Activated CD8-positive, alpha-beta memory T cell treated with anti-CD3 and anti-CD28 coated beads for 4 hours (primary cell): ENCODE measurements at regions not wholly inside any gene's neighbourhood (a gene's known extent, or its start where the extent isn't known, plus 50 kb on each side); places are given as distances from the start of the nearest gene placed in this dataset.
A peak's percentile ranks its signal among the peaks of the same experiment; 100 is the strongest.
"Not testable (repeated sequence)": the region's sequence is repeated elsewhere in the genome, so short reads cannot be mapped to it uniquely, and the experiment has no call there.

Source experiments
- DNase-seq, 2 donors: peaks; one replicate each; pipeline ENCODE4 v3.0.0-alpha.2; 2020; ENCODE audit warnings: low read depth in 2 of 2

GRCh38 chrX:124717537-124717936, 371.2 kb downstream of the SH2D1A start:
- DNase-seq = no peak

GRCh38 chrX:124719060-124719459, 372.7 kb downstream of the SH2D1A start:
- no peak for DNase-seq

GRCh38 chrX:124720532-124720931, 374.2 kb downstream of the SH2D1A start:
- DNase-seq = no peak

- DNase-seq = no peak
These were observed 379.1 kb downstream of the SH2D1A start for GRCh38 chrX:124725502-124725901.

- DNase-seq = no peak
These were observed 379.9 kb downstream of the SH2D1A start for GRCh38 chrX:124726292-124726691.

- no peak for DNase-seq
These were observed 380.5 kb downstream of the SH2D1A start for GRCh38 chrX:124726881-124727280.

GRCh38 chrX:124736553-124737270, 390.3 kb downstream of the SH2D1A start:
- DNase-seq = peak; percentile 2 to 8

GRCh38 chrX:124737771-124738170, 391.4 kb downstream of the SH2D1A start:
- no peak for DNase-seq

- no peak for DNase-seq
These were observed 400.9 kb downstream of the SH2D1A start for GRCh38 chrX:124747295-124747694.

- DNase-seq = no peak
These were observed 418.0 kb downstream of the SH2D1A start for GRCh38 chrX:124764354-124764753.

GRCh38 chrX:124769166-124769565, 422.8 kb downstream of the SH2D1A start:
- DNase-seq = no peak

GRCh38 chrX:124771292-124771691, 424.9 kb downstream of the SH2D1A start:
- DNase-seq = no peak

- DNase-seq = not testable (repeated sequence)
These were observed 441.9 kb downstream of the SH2D1A start for GRCh38 chrX:124788253-124788652.

- not testable (repeated sequence) for DNase-seq
These were observed 443.5 kb downstream of the SH2D1A start for GRCh38 chrX:124789874-124790273.

- no peak for DNase-seq
These were observed 445.2 kb downstream of the SH2D1A start for GRCh38 chrX:124791492-124792095.

- DNase-seq = no peak
These were observed 450.6 kb downstream of the SH2D1A start for GRCh38 chrX:124796989-124797388.

- no peak for DNase-seq
These were observed 458.6 kb downstream of the SH2D1A start for GRCh38 chrX:124804962-124805361.

GRCh38 chrX:124805486-124805885, 459.1 kb downstream of the SH2D1A start:
- no peak for DNase-seq

- DNase-seq = no peak
These were observed 467.7 kb downstream of the SH2D1A start for GRCh38 chrX:124814106-124814505.

GRCh38 chrX:124818033-124818432, 471.7 kb downstream of the SH2D1A start:
- no peak for DNase-seq

- no peak for DNase-seq
These were observed 472.4 kb downstream of the SH2D1A start for GRCh38 chrX:124818764-124819163.

- DNase-seq = no peak
These were observed 474.4 kb downstream of the SH2D1A start for GRCh38 chrX:124820738-124821137.

GRCh38 chrX:124827258-124827845, 481.0 kb downstream of the SH2D1A start:
- no peak for DNase-seq
